HepG2 (cell line): ENCODE measurements at regions not wholly inside any gene's neighbourhood (a gene's known extent, or its start where the extent isn't known, plus 50 kb on each side); places are given as distances from the start of the nearest gene placed in this dataset.
"Not testable (repeated sequence)": the region's sequence is repeated elsewhere in the genome, so short reads cannot be mapped to it uniquely, and the experiment has no call there.

Source experiments
- ATAC-seq: fragments of 200-7000 bp; cut with Tn5 transposase; 3 replicates; pipeline ENCODE4 v1.9.1; 2020; ENCODE audit warnings: mild to moderate bottlenecking, moderate library complexity
- BruUV-seq: library from RNA; stranded (reverse); fragments of 400-500 nt; replicated peaks from 2 replicates; lab custom pipeline; 2021; lab: Mats Ljungman, UMichigan
- CTCF ChIA-PET: fragments of 300-600 bp; formaldehyde crosslinking; extraction: SDS; loops from one replicate; lab custom pipeline; 2021; ENCODE audit warnings: low total read pairs, inconsistent platforms, low intra/inter-chr PET ratio; lab: Yijun Ruan, JAX
- POLR2A ChIA-PET: fragments of 350-600 bp; sonication (Branson Sonifier 250); formaldehyde crosslinking; loops from one replicate; lab custom pipeline; 2020; ENCODE audit warnings: antibody characterized with exemption, inconsistent platforms; lab: Yijun Ruan, JAX
- DNase-seq: peaks from one replicate; pipeline ENCODE4 v3.0.0-alpha.2; 2015; ENCODE audit warnings: low spot score
- FAIRE-seq: peaks from 3 replicates; lab custom pipeline; 2011; peaks lifted over from hg19 to GRCh38; lab: Jason Lieb, UNC
- H2AFZ ChIP-seq: one replicate; pipeline ENCODE4 v1.6.1; 2011; ENCODE audit warnings: low read length, inconsistent platforms
- H3K27ac ChIP-seq: fragments of 300-600 bp; 3 replicates; pipeline ENCODE4 v1.8.0; 2011; ENCODE audit warnings: mixed run types, mild to moderate bottlenecking, mixed read lengths, low read length, inconsistent platforms; ENCODE audit not compliant: insufficient read depth; ENCODE audit errors: extremely low read length
- H3K27me3 ChIP-seq, 2 experiments: fragments of 200-600 bp in 1 of 2; 2 replicates in 1 of 2; 3 replicates in 1 of 2; pipeline versions ENCODE4 v1.6.0 to v1.8.0; 2011; ENCODE audit warnings: low read length in 2 of 2, mild to moderate bottlenecking in 2 of 2, moderate library complexity in 2 of 2, inconsistent platforms in 1 of 2; ENCODE audit not compliant: insufficient read depth in 2 of 2, control insufficient read depth in 1 of 2
- H3K36me3 ChIP-seq, 2 experiments: fragments of 200-600 bp in 1 of 2; replicated peaks in 1 of 2; 2 replicates in 1 of 2; 3 replicates in 1 of 2; pipeline versions ENCODE4 v1.5.1 to v1.8.0; 2011; ENCODE audit warnings: low read length in 2 of 2, inconsistent platforms in 1 of 2; ENCODE audit not compliant: insufficient read depth in 2 of 2, control insufficient read depth in 1 of 2
- H3K4me1 ChIP-seq: 2 replicates; pipeline ENCODE4 v1.5.1; 2012; ENCODE audit warnings: low read length, inconsistent platforms; ENCODE audit not compliant: insufficient read depth
- H3K4me2 ChIP-seq: 2 replicates; pipeline ENCODE4 v1.6.0; 2011; ENCODE audit warnings: low read depth, low read length, inconsistent platforms
- H3K4me3 ChIP-seq, 3 experiments: fragments of 200-600 bp in 1 of 3; sonication (generic), shearing (Covaris generic) in 1 of 3; replicated peaks in 1 of 3; 2 replicates each; pipeline ENCODE4 v1.5.1; 2011 to 2016; ENCODE audit warnings: low read length in 3 of 3, inconsistent platforms in 2 of 3, low read depth in 2 of 3, mild to moderate bottlenecking in 2 of 3, control low read depth in 1 of 3, mixed read lengths in 1 of 3; ENCODE audit not compliant: insufficient read depth in 1 of 3
- H3K79me2 ChIP-seq: one replicate; pipeline ENCODE4 v1.6.1; 2011; ENCODE audit warnings: low read length, inconsistent platforms; ENCODE audit not compliant: insufficient read depth
- H3K9ac ChIP-seq: 2 replicates; pipeline ENCODE4 v1.6.0; 2011; ENCODE audit warnings: mild to moderate bottlenecking, low read depth, low read length, inconsistent platforms; ENCODE audit not compliant: insufficient read depth
- H3K9me3 ChIP-seq: 2 replicates; pipeline ENCODE4 v1.5.1; 2012; ENCODE audit warnings: mild to moderate bottlenecking, low read length
- H4K20me1 ChIP-seq: 2 replicates; pipeline ENCODE4 v1.6.0; 2011; ENCODE audit warnings: inconsistent platforms, mild to moderate bottlenecking, low read length, moderate library complexity; ENCODE audit not compliant: insufficient read depth
- CCDC6 ChIP-seq: sonication (generic); formaldehyde crosslinking; IDR thresholded peaks from 2 replicates; pipeline ENCODE4 v1.8.1; 2022; ENCODE audit warnings: mild to moderate bottlenecking, missing genetic modification reagents, moderate library complexity
- MZF1 ChIP-seq: sonication (generic); formaldehyde crosslinking; IDR thresholded peaks from 2 replicates; pipeline ENCODE4 v1.8.1; 2023; ENCODE audit warnings: mild to moderate bottlenecking, missing genetic modification reagents, borderline replicate concordance
- NAIF1 ChIP-seq: sonication (generic); formaldehyde crosslinking; IDR thresholded peaks from 2 replicates; pipeline ENCODE4 v1.5.0; 2020; ENCODE audit warnings: mild to moderate bottlenecking, missing genetic modification reagents, borderline replicate concordance
- SALL2 ChIP-seq: sonication (generic); formaldehyde crosslinking; IDR thresholded peaks from 2 replicates; pipeline ENCODE4 v1.8.1; 2023; ENCODE audit warnings: mild to moderate bottlenecking, missing genetic modification reagents, inconsistent platforms
- SCMH1 ChIP-seq: sonication (generic); formaldehyde crosslinking; IDR thresholded peaks from 2 replicates; pipeline ENCODE4 v1.9.0; 2021; ENCODE audit warnings: missing genetic modification reagents, mild to moderate bottlenecking, borderline replicate concordance
- TARDBP ChIP-seq: sonication (generic); formaldehyde crosslinking; IDR thresholded peaks from 2 replicates; pipeline ENCODE4 v1.8.0; 2022; ENCODE audit warnings: mild to moderate bottlenecking, missing genetic modification reagents
- ZNF232 ChIP-seq: sonication (generic); formaldehyde crosslinking; IDR thresholded peaks from 2 replicates; pipeline ENCODE4 v1.4.0; 2020; ENCODE audit warnings: missing genetic modification reagents, borderline replicate concordance
- ZNF3 ChIP-seq: IDR thresholded peaks from 2 replicates; pipeline ENCODE4 v1.7.0; 2017; ENCODE audit warnings: inconsistent platforms
- ZNF558 ChIP-seq: sonication (generic); formaldehyde crosslinking; IDR thresholded peaks from 2 replicates; pipeline ENCODE4 v1.9.0; 2022; ENCODE audit warnings: mild to moderate bottlenecking, missing genetic modification reagents, borderline replicate concordance
- WGBS: methylation state at CpG from one replicate; pipeline ENCODE4 v1.1.6; 2017; ENCODE audit warnings: low lambda C conversion rate; 5-methylcytosine and 5-hydroxymethylcytosine counted together
- in situ Hi-C: cut with HindIII; loops from 2 replicates; pipeline ENCODE4 v1.10.0; 2017; ENCODE audit warnings: low pct_unique_long_range_greater_than_20kb; ENCODE audit not compliant: extremely low pct_ligation_motif_present
- intact Hi-C: fragments of 100-400 bp; cut with micrococcal nuclease; formaldehyde crosslinking; loops from one replicate; pipeline ENCODE4 v1.10.0; 2022; ENCODE audit not compliant: unreplicated experiment
- TF ChIP-seq, protein P1 (sequence below): sonication (generic); formaldehyde crosslinking; IDR thresholded peaks from 2 replicates; pipeline ENCODE4 v1.8.0; 2022; ENCODE audit warnings: mild to moderate bottlenecking, missing genetic modification reagents
- TF ChIP-seq, protein P2 (sequence below): IDR thresholded peaks from 2 replicates; pipeline ENCODE4 v1.6.1; 2016; ENCODE audit warnings: missing compliant biosample characterization, missing genetic modification reagents, borderline replicate concordance
- TF ChIP-seq, protein P3 (sequence below): sonication (generic); formaldehyde crosslinking; IDR thresholded peaks from 2 replicates; pipeline ENCODE4 v1.5.0; 2020; ENCODE audit warnings: missing genetic modification reagents, mild to moderate bottlenecking, borderline replicate concordance

DNA sequence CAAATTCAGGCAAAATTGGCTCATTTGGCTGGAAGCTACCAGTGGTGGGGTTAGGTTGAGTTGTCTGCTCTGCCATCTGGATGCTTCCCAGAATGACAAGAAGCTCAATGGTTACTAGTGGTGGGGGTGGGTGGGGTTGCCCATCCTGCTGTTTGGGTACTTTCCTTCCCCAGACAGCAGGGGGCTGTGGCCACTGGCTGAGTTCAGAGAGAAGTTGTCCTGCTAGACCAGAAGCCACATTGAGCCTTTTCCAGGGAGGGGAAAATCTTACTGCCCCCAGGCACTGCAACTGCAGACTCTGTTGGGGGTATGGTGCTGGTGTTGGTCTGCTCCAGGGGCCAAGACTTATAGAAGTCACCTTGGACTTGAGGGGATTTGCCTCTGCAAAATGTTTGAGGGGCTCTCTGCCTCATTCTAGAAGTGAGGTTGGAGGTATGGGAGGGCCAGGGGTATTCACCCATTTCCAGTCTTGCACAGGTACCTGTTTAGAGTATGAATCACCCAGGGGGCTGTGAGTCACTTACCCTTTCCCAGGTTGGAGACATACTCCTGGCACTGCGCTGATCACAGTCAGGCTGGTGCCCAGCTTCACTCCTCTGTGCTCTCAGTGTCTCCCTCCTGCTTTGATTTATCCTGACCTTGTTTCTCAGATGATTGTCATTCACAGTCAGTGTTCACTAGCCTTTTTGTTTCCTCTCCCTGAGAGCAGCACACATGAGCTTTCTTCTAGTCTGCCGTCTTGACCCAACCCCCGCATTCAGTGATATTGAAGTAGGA is 89.1 kb upstream of the NEGR1 start (continued):
- TF ChIP-seq NAIF1 (no peak), SCMH1 (no peak), SALL2 (CRISPR knock-in tag) (no peak), ZNF558 (CRISPR knock-in tag) (no peak)
- TF ChIP-seq, all 625 proteins: peak for 0

DNA sequence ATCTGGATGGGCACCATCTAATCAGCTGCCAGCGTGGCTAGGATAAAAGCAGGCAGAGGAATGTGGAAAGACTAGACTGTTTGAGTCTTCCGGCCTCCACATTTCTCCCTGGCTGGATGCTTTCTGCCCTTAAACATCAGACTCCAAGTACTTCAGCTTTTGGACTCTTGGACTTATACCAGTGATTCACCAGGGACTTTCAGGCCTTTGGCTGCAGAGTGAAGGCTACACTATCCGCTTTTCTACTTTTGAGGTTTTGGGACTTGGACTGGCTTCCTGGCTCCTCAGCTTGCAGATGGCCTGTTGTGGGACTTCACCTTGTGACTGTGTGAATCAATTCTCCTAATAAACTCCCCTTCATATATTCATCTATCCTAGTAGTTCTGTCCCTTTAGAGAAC is 88.5 kb upstream of the NEGR1 start:
- BruUV-seq, H3K27me3 ChIP-seq, H3K36me3 ChIP-seq, in situ Hi-C loops, CTCF ChIA-PET, H4K20me1 ChIP-seq, H3K4me3 ChIP-seq, FAIRE-seq, H2AFZ ChIP-seq, intact Hi-C loops, DNase-seq, ATAC-seq, POLR2A ChIA-PET, H3K79me2 ChIP-seq, H3K4me2 ChIP-seq, H3K4me1 ChIP-seq, H3K27ac ChIP-seq, H3K9ac ChIP-seq: not testable (repeated sequence)
- peaks cover 13% of the 10 kb centered on the region; the same call in 1 of the 2 replicates for H3K9me3 ChIP-seq
- WGBS = 30% methylated on average over 3 of the region's 3 CpGs

DNA sequence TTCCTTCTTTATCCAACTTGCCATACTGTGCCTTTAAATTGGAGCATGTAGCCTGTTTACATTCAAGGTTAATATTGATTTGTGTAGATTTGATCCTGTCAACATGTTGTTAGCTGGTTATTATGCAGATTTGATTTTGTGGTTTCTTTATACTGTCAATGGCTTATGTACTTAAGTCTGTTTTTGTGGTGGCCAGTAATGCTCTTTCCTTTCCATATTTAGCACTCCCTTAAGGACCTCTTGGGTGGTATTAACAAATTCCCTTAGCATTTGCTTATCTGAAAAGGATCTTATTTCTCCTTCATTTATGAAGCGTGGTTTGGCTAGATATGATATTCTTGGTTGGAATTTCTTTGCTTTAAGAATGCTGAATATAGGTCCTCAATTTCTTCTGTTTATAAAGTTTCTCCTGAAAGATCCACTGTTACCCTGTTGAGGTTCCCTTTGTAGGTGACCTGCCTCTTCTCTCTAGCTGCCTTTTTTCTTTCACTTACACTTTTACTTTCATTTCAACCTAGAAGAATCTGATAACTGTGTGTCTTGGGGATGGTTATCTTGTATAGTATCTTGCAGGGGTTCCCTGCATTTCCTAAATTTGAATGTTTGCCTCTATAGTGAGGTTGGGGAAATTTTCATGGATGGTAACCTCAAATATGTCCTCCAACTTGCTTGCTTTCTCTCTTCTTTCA is 86.9 kb upstream of the NEGR1 start:
- no TSS peak for BruUV-seq
- Histone ChIP-seq H3K36me3 (no peaks in the 10 kb centered on the region), H3K9me3 (peaks cover 13% of the 10 kb centered on the region; the same call in 1 of the 2 replicates), H2AFZ (no peak overlapping the region), H3K4me3 (no peak overlapping the region), H4K20me1 (no peaks in the 10 kb centered on the region), H3K4me2 (no peak overlapping the region), H3K4me1 (0 out of 2 replicates have a peak, but pooled peaks cover 7% of the 10 kb centered on the region), H3K27me3 (no peaks in the 10 kb centered on the region), H3K79me2 (no peaks in the 10 kb centered on the region), H3K27ac (no peak overlapping the region), H3K9ac (no peak overlapping the region)
- ChIA-PET POLR2A (no interaction called here), CTCF (no interaction called here)
- DNase-seq (no peak), ATAC-seq (no peak), FAIRE-seq (no peak)
- 0% methylated on average over 1 of the region's 1 CpG for WGBS
- intact Hi-C loops = no loop called here
- in situ Hi-C loops = no loop called here
- no peak for TF ChIP-seq ZNF232 (CRISPR knock-in tag)
- TF ChIP-seq, protein P1, sequence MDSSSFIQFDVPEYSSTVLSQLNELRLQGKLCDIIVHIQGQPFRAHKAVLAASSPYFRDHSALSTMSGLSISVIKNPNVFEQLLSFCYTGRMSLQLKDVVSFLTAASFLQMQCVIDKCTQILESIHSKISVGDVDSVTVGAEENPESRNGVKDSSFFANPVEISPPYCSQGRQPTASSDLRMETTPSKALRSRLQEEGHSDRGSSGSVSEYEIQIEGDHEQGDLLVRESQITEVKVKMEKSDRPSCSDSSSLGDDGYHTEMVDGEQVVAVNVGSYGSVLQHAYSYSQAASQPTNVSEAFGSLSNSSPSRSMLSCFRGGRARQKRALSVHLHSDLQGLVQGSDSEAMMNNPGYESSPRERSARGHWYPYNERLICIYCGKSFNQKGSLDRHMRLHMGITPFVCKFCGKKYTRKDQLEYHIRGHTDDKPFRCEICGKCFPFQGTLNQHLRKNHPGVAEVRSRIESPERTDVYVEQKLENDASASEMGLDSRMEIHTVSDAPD (CRISPR knock-in tag) = no peak
- TF ChIP-seq TARDBP (CRISPR knock-in tag) = no peak
- TF ChIP-seq CCDC6 = no peak
- TF ChIP-seq, protein P2, sequence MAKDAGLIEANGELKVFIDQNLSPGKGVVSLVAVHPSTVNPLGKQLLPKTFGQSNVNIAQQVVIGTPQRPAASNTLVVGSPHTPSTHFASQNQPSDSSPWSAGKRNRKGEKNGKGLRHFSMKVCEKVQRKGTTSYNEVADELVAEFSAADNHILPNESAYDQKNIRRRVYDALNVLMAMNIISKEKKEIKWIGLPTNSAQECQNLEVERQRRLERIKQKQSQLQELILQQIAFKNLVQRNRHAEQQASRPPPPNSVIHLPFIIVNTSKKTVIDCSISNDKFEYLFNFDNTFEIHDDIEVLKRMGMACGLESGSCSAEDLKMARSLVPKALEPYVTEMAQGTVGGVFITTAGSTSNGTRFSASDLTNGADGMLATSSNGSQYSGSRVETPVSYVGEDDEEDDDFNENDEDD (CRISPR knock-in tag) = no peak
- TF ChIP-seq, protein P3, sequence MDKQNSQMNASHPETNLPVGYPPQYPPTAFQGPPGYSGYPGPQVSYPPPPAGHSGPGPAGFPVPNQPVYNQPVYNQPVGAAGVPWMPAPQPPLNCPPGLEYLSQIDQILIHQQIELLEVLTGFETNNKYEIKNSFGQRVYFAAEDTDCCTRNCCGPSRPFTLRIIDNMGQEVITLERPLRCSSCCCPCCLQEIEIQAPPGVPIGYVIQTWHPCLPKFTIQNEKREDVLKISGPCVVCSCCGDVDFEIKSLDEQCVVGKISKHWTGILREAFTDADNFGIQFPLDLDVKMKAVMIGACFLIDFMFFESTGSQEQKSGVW (CRISPR knock-in tag) = no peak
- no peak for TF ChIP-seq MZF1 (CRISPR knock-in tag)
- no peak for TF ChIP-seq ZNF3 (CRISPR knock-in tag)
